PFSK-1 (cell line): ENCODE measurements at regions not wholly inside any gene's neighbourhood (a gene's known extent, or its start where the extent isn't known, plus 50 kb on each side); places are given as distances from the start of the nearest gene placed in this dataset.

ENCODE experiments used
- POLR2AphosphoS5 ChIP-seq: IDR thresholded peaks from 2 replicates; pipeline ENCODE4 v1.6.1; 2012; ENCODE audit warnings: low read depth, mild to moderate bottlenecking, control low read depth, low read length, moderate library complexity
- TAF1 ChIP-seq: IDR thresholded peaks from 2 replicates; pipeline ENCODE4 v1.6.1; 2012; ENCODE audit warnings: low read length, control low read depth, borderline replicate concordance; ENCODE audit not compliant: insufficient read depth
- TF ChIP-seq, protein P1 (sequence below), 2 experiments: IDR thresholded peaks; 2 replicates each; pipeline versions ENCODE4 v1.6.1 to v1.8.0; 2011 to 2012; ENCODE audit warnings: low read depth in 2 of 2, low read length in 2 of 2, control low read depth in 1 of 2, inconsistent platforms in 1 of 2, mild to moderate bottlenecking in 1 of 2, moderate library complexity in 1 of 2; ENCODE audit not compliant: insufficient read depth in 1 of 2

- TF ChIP-seq, protein P1, sequence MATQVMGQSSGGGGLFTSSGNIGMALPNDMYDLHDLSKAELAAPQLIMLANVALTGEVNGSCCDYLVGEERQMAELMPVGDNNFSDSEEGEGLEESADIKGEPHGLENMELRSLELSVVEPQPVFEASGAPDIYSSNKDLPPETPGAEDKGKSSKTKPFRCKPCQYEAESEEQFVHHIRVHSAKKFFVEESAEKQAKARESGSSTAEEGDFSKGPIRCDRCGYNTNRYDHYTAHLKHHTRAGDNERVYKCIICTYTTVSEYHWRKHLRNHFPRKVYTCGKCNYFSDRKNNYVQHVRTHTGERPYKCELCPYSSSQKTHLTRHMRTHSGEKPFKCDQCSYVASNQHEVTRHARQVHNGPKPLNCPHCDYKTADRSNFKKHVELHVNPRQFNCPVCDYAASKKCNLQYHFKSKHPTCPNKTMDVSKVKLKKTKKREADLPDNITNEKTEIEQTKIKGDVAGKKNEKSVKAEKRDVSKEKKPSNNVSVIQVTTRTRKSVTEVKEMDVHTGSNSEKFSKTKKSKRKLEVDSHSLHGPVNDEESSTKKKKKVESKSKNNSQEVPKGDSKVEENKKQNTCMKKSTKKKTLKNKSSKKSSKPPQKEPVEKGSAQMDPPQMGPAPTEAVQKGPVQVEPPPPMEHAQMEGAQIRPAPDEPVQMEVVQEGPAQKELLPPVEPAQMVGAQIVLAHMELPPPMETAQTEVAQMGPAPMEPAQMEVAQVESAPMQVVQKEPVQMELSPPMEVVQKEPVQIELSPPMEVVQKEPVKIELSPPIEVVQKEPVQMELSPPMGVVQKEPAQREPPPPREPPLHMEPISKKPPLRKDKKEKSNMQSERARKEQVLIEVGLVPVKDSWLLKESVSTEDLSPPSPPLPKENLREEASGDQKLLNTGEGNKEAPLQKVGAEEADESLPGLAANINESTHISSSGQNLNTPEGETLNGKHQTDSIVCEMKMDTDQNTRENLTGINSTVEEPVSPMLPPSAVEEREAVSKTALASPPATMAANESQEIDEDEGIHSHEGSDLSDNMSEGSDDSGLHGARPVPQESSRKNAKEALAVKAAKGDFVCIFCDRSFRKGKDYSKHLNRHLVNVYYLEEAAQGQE (IDR thresholded peaks at IDR 0.05; ENCODE audit: insufficient read depth in 1 of 2, low read depth in 2 of 2, low read length in 2 of 2): no peak
- no peak for TF ChIP-seq TAF1
- TF ChIP-seq POLR2AphosphoS5: no peak
Observed at GRCh38 chr3:88983458-88983857, 124.0 kb upstream of the EPHA3 start.
